ENCODE measurements at regions not wholly inside any gene's neighbourhood (a gene's known extent, or its start where the extent isn't known, plus 50 kb on each side); places are given as distances from the start of the nearest gene placed in this dataset.

DNA sequence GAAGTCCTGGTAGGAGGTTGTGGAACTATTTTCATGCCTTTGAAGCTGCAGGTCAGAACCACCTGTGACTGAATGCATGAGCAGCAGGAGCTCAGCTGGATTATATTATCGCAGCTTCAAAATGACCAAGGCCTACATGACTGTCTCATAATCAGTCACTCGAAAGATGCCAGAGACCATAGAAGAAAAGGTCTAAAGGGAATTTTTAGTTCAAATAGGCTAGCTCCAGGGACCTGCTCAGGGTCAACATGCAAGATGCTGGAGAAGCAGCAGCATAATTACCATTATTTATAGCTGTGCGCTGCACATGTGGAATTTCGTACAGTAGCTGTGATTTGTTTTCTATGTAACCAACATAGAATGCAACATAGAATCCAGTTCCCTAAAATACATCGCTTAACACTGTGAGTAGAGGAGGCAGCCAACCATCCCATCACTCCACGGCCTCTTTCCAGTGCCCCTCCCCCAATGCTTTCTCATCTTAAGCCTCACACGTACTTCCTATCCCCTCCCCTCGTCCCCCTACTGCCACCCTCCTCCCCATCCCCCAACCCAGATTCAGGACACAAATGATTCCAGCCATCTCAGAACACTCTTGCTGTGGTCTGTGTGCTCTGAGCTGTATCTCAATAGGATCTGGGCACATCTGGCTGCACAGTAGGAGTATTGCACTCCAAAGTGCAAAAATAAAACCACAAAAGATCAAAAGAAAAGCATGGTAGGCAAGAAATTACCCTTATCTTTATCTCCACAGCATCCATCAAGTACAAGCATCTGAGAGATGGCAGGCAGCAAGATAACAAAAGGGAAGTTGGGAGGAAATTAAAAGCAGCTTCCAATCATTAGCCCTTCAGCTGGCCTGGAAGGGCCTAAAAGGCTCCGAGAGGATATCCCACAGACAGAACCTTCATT lies 352.8 kb upstream of the SEMA6D start:
- TF ChIP-seq, protein P1, sequence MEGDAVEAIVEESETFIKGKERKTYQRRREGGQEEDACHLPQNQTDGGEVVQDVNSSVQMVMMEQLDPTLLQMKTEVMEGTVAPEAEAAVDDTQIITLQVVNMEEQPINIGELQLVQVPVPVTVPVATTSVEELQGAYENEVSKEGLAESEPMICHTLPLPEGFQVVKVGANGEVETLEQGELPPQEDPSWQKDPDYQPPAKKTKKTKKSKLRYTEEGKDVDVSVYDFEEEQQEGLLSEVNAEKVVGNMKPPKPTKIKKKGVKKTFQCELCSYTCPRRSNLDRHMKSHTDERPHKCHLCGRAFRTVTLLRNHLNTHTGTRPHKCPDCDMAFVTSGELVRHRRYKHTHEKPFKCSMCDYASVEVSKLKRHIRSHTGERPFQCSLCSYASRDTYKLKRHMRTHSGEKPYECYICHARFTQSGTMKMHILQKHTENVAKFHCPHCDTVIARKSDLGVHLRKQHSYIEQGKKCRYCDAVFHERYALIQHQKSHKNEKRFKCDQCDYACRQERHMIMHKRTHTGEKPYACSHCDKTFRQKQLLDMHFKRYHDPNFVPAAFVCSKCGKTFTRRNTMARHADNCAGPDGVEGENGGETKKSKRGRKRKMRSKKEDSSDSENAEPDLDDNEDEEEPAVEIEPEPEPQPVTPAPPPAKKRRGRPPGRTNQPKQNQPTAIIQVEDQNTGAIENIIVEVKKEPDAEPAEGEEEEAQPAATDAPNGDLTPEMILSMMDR (IDR thresholded peaks at IDR 0.05), result no peak
- no peak for TF ChIP-seq ZFX (IDR thresholded peaks at IDR 0.05; ENCODE audit: borderline replicate concordance)
